Mononuclear cell (primary cell): ENCODE measurements at regions not wholly inside any gene's neighbourhood (a gene's known extent, or its start where the extent isn't known, plus 50 kb on each side); places are given as distances from the start of the nearest gene placed in this dataset.

Experiments used
- H3K27me3 ChIP-seq: 2 replicates; pipeline ENCODE4 v1.6.0; 2011; ENCODE audit warnings: low read length, control low read depth; ENCODE audit not compliant: insufficient read depth
- H3K4me1 ChIP-seq: 2 replicates; pipeline ENCODE4 v1.5.1; 2011; ENCODE audit warnings: mild to moderate bottlenecking, low read length, control low read depth; ENCODE audit not compliant: insufficient read depth
- H3K4me3 ChIP-seq: 2 replicates; pipeline ENCODE4 v1.5.1; 2011; ENCODE audit warnings: mild to moderate bottlenecking, low read length, moderate library complexity
- H3K9me3 ChIP-seq: 2 replicates; pipeline ENCODE4 v1.5.1; 2011; ENCODE audit warnings: low read depth, mild to moderate bottlenecking, control low read depth, low read length

- H3K9me3 ChIP-seq = no peaks in the 10 kb centered on the region
- no peaks in the 10 kb centered on the region for H3K27me3 ChIP-seq
- no peak overlapping the region for H3K4me3 ChIP-seq
- no peaks in the 10 kb centered on the region for H3K4me1 ChIP-seq
These were observed 264.0 kb downstream of the PIK3R1 start for GRCh38 chr5:68479524-68479923.

GRCh38 chr5:68480335-68480940, 264.9 kb downstream of the PIK3R1 start:
- Histone ChIP-seq H3K27me3 (no peaks in the 10 kb centered on the region), H3K4me3 (no peak overlapping the region), H3K4me1 (no peaks in the 10 kb centered on the region), H3K9me3 (no peaks in the 10 kb centered on the region)

GRCh38 chr5:68482199-68482598, 266.6 kb downstream of the PIK3R1 start:
- H3K27me3 ChIP-seq = no peaks in the 10 kb centered on the region
- no peaks in the 10 kb centered on the region for H3K9me3 ChIP-seq
- H3K4me1 ChIP-seq = no peaks in the 10 kb centered on the region
- H3K4me3 ChIP-seq = no peak overlapping the region

GRCh38 chr5:68484307-68485068, 268.9 kb downstream of the PIK3R1 start:
- Histone ChIP-seq H3K4me1 (no peaks in the 10 kb centered on the region), H3K4me3 (no peak overlapping the region), H3K9me3 (peaks cover 9% of the 10 kb centered on the region), H3K27me3 (no peaks in the 10 kb centered on the region)

- Histone ChIP-seq H3K4me3 (no peak overlapping the region), H3K9me3 (peaks cover 9% of the 10 kb centered on the region), H3K27me3 (no peaks in the 10 kb centered on the region), H3K4me1 (no peaks in the 10 kb centered on the region)
These were observed 274.0 kb downstream of the PIK3R1 start for GRCh38 chr5:68489556-68489955.

GRCh38 chr5:68490406-68490805, 274.9 kb downstream of the PIK3R1 start:
- no peaks in the 10 kb centered on the region for H3K4me1 ChIP-seq
- H3K27me3 ChIP-seq = no peaks in the 10 kb centered on the region
- H3K4me3 ChIP-seq = no peak overlapping the region
- H3K9me3 ChIP-seq = peaks cover 9% of the 10 kb centered on the region

GRCh38 chr5:68494771-68495170, 279.2 kb downstream of the PIK3R1 start:
- Histone ChIP-seq H3K27me3 (no peaks in the 10 kb centered on the region), H3K9me3 (peaks cover 10% of the 10 kb centered on the region), H3K4me3 (no peak overlapping the region), H3K4me1 (no peaks in the 10 kb centered on the region)

- H3K4me3 ChIP-seq = no peak overlapping the region
- H3K4me1 ChIP-seq = no peaks in the 10 kb centered on the region
- H3K9me3 ChIP-seq = peaks cover 10% of the 10 kb centered on the region
- no peaks in the 10 kb centered on the region for H3K27me3 ChIP-seq
These were observed 284.4 kb downstream of the PIK3R1 start for GRCh38 chr5:68499987-68500386.

- Histone ChIP-seq H3K27me3 (no peaks in the 10 kb centered on the region), H3K9me3 (peaks cover 10% of the 10 kb centered on the region), H3K4me1 (no peaks in the 10 kb centered on the region)
These were observed 285.3 kb downstream of the PIK3R1 start for GRCh38 chr5:68500813-68501212.

GRCh38 chr5:68502531-68502930, 287.0 kb downstream of the PIK3R1 start:
- H3K9me3 ChIP-seq = peaks cover 4% of the 10 kb centered on the region
- H3K27me3 ChIP-seq = no peaks in the 10 kb centered on the region
- H3K4me1 ChIP-seq = no peaks in the 10 kb centered on the region
- no peak overlapping the region for H3K4me3 ChIP-seq

More at GRCh38 chr5:68500813-68501212, 285.3 kb downstream of the PIK3R1 start:
- no peak overlapping the region for H3K4me3 ChIP-seq

- H3K27me3 ChIP-seq = no peaks in the 10 kb centered on the region
- H3K4me3 ChIP-seq = no peak overlapping the region
- H3K4me1 ChIP-seq = no peaks in the 10 kb centered on the region
- H3K9me3 ChIP-seq = no peaks in the 10 kb centered on the region
These were observed 288.8 kb downstream of the PIK3R1 start for GRCh38 chr5:68504306-68504705.

- Histone ChIP-seq H3K27me3 (no peaks in the 10 kb centered on the region), H3K4me1 (no peaks in the 10 kb centered on the region), H3K9me3 (no peaks in the 10 kb centered on the region), H3K4me3 (no peak overlapping the region)
These were observed 290.6 kb downstream of the PIK3R1 start for GRCh38 chr5:68505917-68506860.

- Histone ChIP-seq H3K4me3 (no peak overlapping the region), H3K9me3 (no peaks in the 10 kb centered on the region), H3K27me3 (no peaks in the 10 kb centered on the region), H3K4me1 (peaks cover 8% of the 10 kb centered on the region)
These were observed 300.0 kb downstream of the PIK3R1 start for GRCh38 chr5:68515514-68515913.

- peaks cover 8% of the 10 kb centered on the region for H3K4me1 ChIP-seq
- no peak overlapping the region for H3K4me3 ChIP-seq
- H3K27me3 ChIP-seq = no peaks in the 10 kb centered on the region
- H3K9me3 ChIP-seq = no peaks in the 10 kb centered on the region
These were observed 302.7 kb downstream of the PIK3R1 start for GRCh38 chr5:68518286-68518685.

- H3K9me3 ChIP-seq = no peaks in the 10 kb centered on the region
- H3K27me3 ChIP-seq = no peaks in the 10 kb centered on the region
- no peak overlapping the region for H3K4me3 ChIP-seq
- peaks cover 8% of the 10 kb centered on the region for H3K4me1 ChIP-seq
These were observed 303.6 kb downstream of the PIK3R1 start for GRCh38 chr5:68519143-68519542.
